Esophagus squamous epithelium (tissue), 5 donors: ENCODE measurements at regions not wholly inside any gene's neighbourhood (a gene's known extent, or its start where the extent isn't known, plus 50 kb on each side); places are given as distances from the start of the nearest gene placed in this dataset.

Source experiments
- DNase-seq: peaks from one replicate; lab custom pipeline; 2025; lab: John Stamatoyannopoulos, UW
- H3K27ac ChIP-seq, 4 donors: fragments of 200-600 bp; sonication (generic); one replicate each; pipeline ENCODE4 v1.5.1; 2016 to 2019; ENCODE audit warnings: mild to moderate bottlenecking in 1 of 4
- H3K27me3 ChIP-seq, 4 donors: fragments of 200-600 bp; sonication (generic); 1 replicate in 3 of 4; 2 replicates in 1 of 4; pipeline versions ENCODE4 v1.5.1 to v1.6.0; 2017 to 2021; ENCODE audit warnings: antibody characterized with exemption in 1 of 4
- H3K36me3 ChIP-seq, 3 donors: fragments of 200-600 bp; sonication (generic); one replicate each; pipeline ENCODE4 v1.5.1; 2016 to 2019
- H3K4me1 ChIP-seq, 3 donors: fragments of 200-600 bp; sonication (generic); one replicate each; pipeline ENCODE4 v1.5.1; 2017 to 2019
- H3K4me3 ChIP-seq, 4 donors: fragments of 200-600 bp; sonication (generic); 1 replicate in 3 of 4; 2 replicates in 1 of 4; pipeline ENCODE4 v1.5.1; 2016 to 2019; ENCODE audit warnings: mild to moderate bottlenecking in 2 of 4, moderate library complexity in 1 of 4
- H3K9me3 ChIP-seq, 3 donors: fragments of 200-600 bp; sonication (generic); one replicate each; pipeline ENCODE4 v1.5.1; 2016 to 2019
- POLR2A ChIP-seq, 4 donors: fragments of 450-650 bp; IDR thresholded peaks; one replicate each; pipeline ENCODE4 v1.6.1; 2017; ENCODE audit warnings: antibody characterized with exemption in 4 of 4, mild to moderate bottlenecking in 4 of 4, moderate library complexity in 3 of 4
- WGBS, 2 donors: methylation state at CpG; one replicate each; pipeline ENCODE4 v1.1.5; 2018; 5-methylcytosine and 5-hydroxymethylcytosine counted together
- intact Hi-C: fragments of 100-400 bp; cut with DNase I; formaldehyde crosslinking; loops from one replicate; pipeline ENCODE4 v1.15.0; 2022
- TF ChIP-seq, protein P1 (sequence below), 6 experiments: fragments of 450-650 bp in 4 of 6; fragments of 200-600 bp in 2 of 6; sonication (generic) in 2 of 6; IDR thresholded peaks; one replicate each; pipeline ENCODE4 v1.5.1; 2016 to 2019; ENCODE audit warnings: antibody characterized with exemption in 6 of 6, mild to moderate bottlenecking in 4 of 6, moderate library complexity in 4 of 6
- donor health status: DM: yes; HTN: yes; CAD: no.

DNA sequence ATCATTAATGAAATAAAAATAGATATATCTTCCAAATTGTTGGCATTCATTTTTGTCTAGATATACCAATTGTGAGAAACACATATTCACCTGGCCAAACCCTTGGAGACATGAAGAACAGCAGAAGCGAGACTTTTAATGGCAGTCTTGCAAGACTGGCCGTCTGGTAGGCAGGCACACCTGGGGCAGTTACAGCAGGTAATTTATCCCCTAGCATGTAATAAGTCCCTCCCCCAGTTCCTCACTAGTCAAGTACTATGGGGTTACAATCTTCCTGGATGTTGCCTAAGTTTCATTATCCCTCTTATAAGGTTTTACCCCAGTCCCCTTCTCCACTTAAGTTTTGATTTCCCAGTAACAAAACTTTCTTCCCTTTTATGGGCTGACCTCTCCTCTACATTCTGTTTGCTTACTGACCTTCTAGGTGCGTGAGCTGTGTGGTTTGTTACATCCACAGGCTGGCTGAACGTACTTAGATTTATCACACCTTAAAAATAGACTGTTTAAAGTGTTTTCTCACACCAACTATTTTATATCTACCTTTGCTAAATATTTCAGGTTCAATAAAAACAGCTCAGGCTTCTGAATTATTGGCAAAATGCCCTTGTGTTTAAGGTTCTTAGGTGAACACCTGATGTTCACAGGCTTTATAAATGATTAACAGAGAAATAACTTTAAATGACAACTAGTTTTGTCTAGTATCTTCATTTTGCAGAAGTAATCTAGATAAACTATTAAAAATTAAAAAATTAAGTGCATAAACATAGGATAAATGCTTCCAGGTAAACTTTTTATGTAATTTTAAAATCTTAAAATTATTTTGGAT lies 365.0 kb upstream of the TFPI start:
- DNase-seq = no peak
- Histone ChIP-seq H3K9me3 (no peaks in the 10 kb centered on the region), H3K36me3 (no peaks in the 10 kb centered on the region), H3K27ac (no peak overlapping the region), H3K27me3 (no peaks in the 10 kb centered on the region), H3K4me3 (no peak overlapping the region), H3K4me1 (no peaks in the 10 kb centered on the region)
- TF ChIP-seq, protein P1, sequence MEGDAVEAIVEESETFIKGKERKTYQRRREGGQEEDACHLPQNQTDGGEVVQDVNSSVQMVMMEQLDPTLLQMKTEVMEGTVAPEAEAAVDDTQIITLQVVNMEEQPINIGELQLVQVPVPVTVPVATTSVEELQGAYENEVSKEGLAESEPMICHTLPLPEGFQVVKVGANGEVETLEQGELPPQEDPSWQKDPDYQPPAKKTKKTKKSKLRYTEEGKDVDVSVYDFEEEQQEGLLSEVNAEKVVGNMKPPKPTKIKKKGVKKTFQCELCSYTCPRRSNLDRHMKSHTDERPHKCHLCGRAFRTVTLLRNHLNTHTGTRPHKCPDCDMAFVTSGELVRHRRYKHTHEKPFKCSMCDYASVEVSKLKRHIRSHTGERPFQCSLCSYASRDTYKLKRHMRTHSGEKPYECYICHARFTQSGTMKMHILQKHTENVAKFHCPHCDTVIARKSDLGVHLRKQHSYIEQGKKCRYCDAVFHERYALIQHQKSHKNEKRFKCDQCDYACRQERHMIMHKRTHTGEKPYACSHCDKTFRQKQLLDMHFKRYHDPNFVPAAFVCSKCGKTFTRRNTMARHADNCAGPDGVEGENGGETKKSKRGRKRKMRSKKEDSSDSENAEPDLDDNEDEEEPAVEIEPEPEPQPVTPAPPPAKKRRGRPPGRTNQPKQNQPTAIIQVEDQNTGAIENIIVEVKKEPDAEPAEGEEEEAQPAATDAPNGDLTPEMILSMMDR (IDR thresholded peaks at IDR 0.05) = no peak
- no peak for TF ChIP-seq POLR2A (IDR thresholded peaks at IDR 0.05)
- intact Hi-C loops = no loop called here
- WGBS, 2 donors = 66 to 67% methylated on average over 4 of the region's 4 CpGs

DNA sequence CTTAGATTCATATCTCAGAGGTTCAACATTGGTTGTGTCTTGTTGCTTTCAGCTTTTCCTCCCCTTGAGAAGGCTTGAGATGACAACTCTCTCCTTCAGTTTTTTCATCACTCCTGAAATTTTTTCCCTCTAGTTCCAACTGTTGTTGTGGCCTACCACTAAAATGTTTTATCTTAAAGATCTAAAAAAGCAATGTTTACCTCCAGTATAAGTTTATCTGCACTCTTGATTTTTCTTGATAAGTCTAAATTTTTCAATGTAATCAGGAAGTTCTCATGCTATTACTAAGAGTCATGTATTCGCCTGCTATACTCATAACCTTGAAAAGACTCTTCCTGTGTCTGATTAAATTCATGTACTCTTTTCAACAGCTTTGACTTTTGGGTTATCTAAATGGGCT lies 366.3 kb upstream of the TFPI start:
- H3K4me3 ChIP-seq = no peak overlapping the region
- no peaks in the 10 kb centered on the region for H3K9me3 ChIP-seq
- DNase-seq = no peak
- H3K27me3 ChIP-seq = no peaks in the 10 kb centered on the region
- H3K27ac ChIP-seq = no peak overlapping the region
- intact Hi-C loops = no loop called here
- TF ChIP-seq, protein P1 (IDR thresholded peaks at IDR 0.05) = no peak
- TF ChIP-seq POLR2A (IDR thresholded peaks at IDR 0.05) = no peak
- no peaks in the 10 kb centered on the region for H3K36me3 ChIP-seq
- 60 to 81% methylated on average over 1 of the region's 1 CpG for WGBS, 2 donors
- H3K4me1 ChIP-seq = no peaks in the 10 kb centered on the region

DNA sequence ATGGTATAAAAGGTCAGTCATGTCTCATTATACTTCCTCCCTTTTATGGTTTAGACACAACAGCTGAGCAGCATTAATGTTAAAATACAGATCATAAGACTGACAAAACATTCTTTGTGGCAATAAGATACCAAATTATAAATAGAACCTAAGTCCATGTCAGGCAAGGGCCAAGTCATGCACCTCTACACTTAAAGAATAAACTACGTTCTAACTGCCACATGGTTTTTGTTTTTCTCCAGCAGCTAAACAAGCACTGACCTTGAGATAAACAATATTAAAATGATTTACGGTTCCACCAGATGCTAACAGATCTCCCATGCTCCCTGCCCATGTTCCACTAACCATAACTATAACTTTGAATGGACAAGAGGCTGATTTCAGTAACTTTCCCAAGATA lies 368.6 kb upstream of the TFPI start:
- no peak for TF ChIP-seq POLR2A (IDR thresholded peaks at IDR 0.05)
- no peak for DNase-seq
- Histone ChIP-seq H3K4me3 (no peak overlapping the region), H3K27ac (no peak overlapping the region), H3K9me3 (no peaks in the 10 kb centered on the region), H3K27me3 (no peaks in the 10 kb centered on the region), H3K4me1 (no peaks in the 10 kb centered on the region), H3K36me3 (no peaks in the 10 kb centered on the region)
- WGBS, 2 donors = 63 to 78% methylated on average over 2 of the region's 2 CpGs
- intact Hi-C loops = no loop called here

DNA sequence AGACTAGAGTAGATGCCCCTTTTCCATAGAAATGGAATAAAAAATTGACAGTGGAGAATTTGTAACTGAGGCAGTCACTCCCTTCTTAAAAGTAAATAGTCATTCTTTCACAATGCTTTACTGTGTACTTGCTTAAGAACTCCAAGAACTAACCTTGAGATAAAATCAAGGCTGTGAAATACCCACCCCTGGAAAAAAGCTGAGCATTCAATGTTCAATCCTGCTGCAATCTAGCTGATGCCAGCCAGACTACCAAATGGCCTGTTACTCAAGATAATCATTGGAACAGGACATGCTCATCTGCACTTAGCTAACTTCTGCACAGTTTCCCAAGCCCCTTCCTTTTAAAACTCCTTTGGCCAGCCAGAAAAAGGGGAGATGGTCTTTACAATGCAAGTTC lies 367.4 kb upstream of the GULP1 start:
- H3K27ac ChIP-seq = no peak overlapping the region
- no peak overlapping the region for H3K4me3 ChIP-seq
- H3K9me3 ChIP-seq = no peaks in the 10 kb centered on the region
- H3K27me3 ChIP-seq = no peaks in the 10 kb centered on the region
- no peak for DNase-seq
- no peaks in the 10 kb centered on the region for H3K36me3 ChIP-seq
- no peak for TF ChIP-seq POLR2A (IDR thresholded peaks at IDR 0.05)
- TF ChIP-seq, protein P1 (IDR thresholded peaks at IDR 0.05) = no peak
- no peaks in the 10 kb centered on the region for H3K4me1 ChIP-seq
- intact Hi-C loops = no loop called here

DNA sequence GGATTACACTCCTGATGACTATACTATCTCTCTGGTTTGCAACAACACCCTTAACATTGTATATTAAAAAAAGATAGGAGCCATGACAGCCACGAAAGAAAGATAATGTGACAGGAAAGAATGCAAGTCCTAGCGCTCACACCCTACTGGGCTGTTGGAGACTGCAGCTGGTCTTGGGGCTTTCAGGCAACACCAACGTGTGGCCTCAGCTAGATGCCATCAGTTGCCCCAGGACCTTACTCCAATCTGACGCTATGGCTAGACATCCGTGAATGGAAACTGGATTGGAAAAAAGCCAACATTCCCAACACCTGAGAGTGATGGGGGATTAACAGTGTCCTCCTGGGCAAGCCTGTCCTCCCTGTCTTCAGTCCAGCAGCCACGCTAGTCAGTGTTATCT lies 357.4 kb upstream of the GULP1 start:
- Histone ChIP-seq H3K9me3 (no peaks in the 10 kb centered on the region), H3K4me1 (no peaks in the 10 kb centered on the region), H3K4me3 (no peak overlapping the region), H3K27me3 (no peaks in the 10 kb centered on the region), H3K36me3 (no peaks in the 10 kb centered on the region), H3K27ac (no peak overlapping the region)
- intact Hi-C loops = no loop called here
- WGBS, 2 donors = 58 to 85% methylated on average over 6 of the region's 6 CpGs
- no peak for DNase-seq
- no peak for TF ChIP-seq POLR2A (IDR thresholded peaks at IDR 0.05)
- TF ChIP-seq, protein P1 (IDR thresholded peaks at IDR 0.05) = no peak
